H1 (cell line): ENCODE measurements at regions not wholly inside any gene's neighbourhood (a gene's known extent, or its start where the extent isn't known, plus 50 kb on each side); places are given as distances from the start of the nearest gene placed in this dataset.

Source experiments
- CTCF ChIP-seq, 3 experiments: IDR thresholded peaks; 1 replicate in 2 of 3; 2 replicates in 1 of 3; pipeline versions ENCODE4 v1.5.1 to v1.6.1; 2011; ENCODE audit warnings: low read length in 3 of 3, mild to moderate bottlenecking in 3 of 3, inconsistent platforms in 2 of 3, low read depth in 1 of 3, moderate library complexity in 1 of 3; ENCODE audit not compliant: insufficient read depth in 1 of 3; ENCODE audit errors: control extremely low read depth in 1 of 3
- EP300 ChIP-seq, 2 experiments: IDR thresholded peaks; 1 replicate in 1 of 2; 2 replicates in 1 of 2; pipeline ENCODE4 v1.6.1; 2011 to 2012; ENCODE audit warnings: low read depth in 2 of 2, low read length in 2 of 2, mild to moderate bottlenecking in 2 of 2, borderline replicate concordance in 1 of 2, inconsistent platforms in 1 of 2, moderate library complexity in 1 of 2
- HDAC2 ChIP-seq, 2 experiments: fragments of 300-600 bp in 1 of 2; sonication (generic) in 1 of 2; IDR thresholded peaks; 2 replicates each; pipeline ENCODE4 v1.6.1; 2011 to 2012; ENCODE audit warnings: low read depth in 2 of 2, low read length in 2 of 2, mild to moderate bottlenecking in 2 of 2, moderate library complexity in 2 of 2, borderline replicate concordance in 1 of 2, inconsistent platforms in 1 of 2
- HDAC6 ChIP-seq: IDR thresholded peaks from one replicate; pipeline ENCODE4 v1.7.1; 2012; ENCODE audit warnings: low read depth, mild to moderate bottlenecking, inconsistent platforms, low read length, moderate library complexity
- KDM1A ChIP-seq: fragments of 200-600, 300-600 bp; sonication (generic); IDR thresholded peaks from 2 replicates; pipeline ENCODE4 v1.7.1; 2016; ENCODE audit warnings: mild to moderate bottlenecking, low read length, borderline replicate concordance
- MAX ChIP-seq: IDR thresholded peaks from 2 replicates; pipeline ENCODE4 v1.6.1; 2012; ENCODE audit warnings: inconsistent platforms
- NANOG ChIP-seq: IDR thresholded peaks from 2 replicates; pipeline ENCODE4 v1.6.1; 2011; ENCODE audit warnings: low read length, low read depth, mild to moderate bottlenecking, inconsistent platforms; ENCODE audit not compliant: insufficient read depth, poor library complexity, severe bottlenecking
- POLR2A ChIP-seq, 2 experiments: IDR thresholded peaks; 1 replicate in 1 of 2; 2 replicates in 1 of 2; pipeline ENCODE4 v1.6.1; 2011; ENCODE audit warnings: low read depth in 2 of 2, low read length in 2 of 2, mild to moderate bottlenecking in 2 of 2; ENCODE audit errors: control extremely low read depth in 1 of 2
- TAF7 ChIP-seq: optimal IDR thresholded peaks from 2 replicates; pipeline ENCODE3; 2011; ENCODE audit warnings: low read depth, mild to moderate bottlenecking, inconsistent platforms, low read length, moderate library complexity, borderline replicate concordance
- TEAD4 ChIP-seq: IDR thresholded peaks from 2 replicates; pipeline ENCODE4 v1.6.1; 2012; ENCODE audit warnings: low read depth, low read length, inconsistent platforms, mixed read lengths
- TF ChIP-seq, protein P1 (sequence below): IDR thresholded peaks from 2 replicates; pipeline ENCODE4 v1.6.1; 2012; ENCODE audit warnings: inconsistent platforms

DNA sequence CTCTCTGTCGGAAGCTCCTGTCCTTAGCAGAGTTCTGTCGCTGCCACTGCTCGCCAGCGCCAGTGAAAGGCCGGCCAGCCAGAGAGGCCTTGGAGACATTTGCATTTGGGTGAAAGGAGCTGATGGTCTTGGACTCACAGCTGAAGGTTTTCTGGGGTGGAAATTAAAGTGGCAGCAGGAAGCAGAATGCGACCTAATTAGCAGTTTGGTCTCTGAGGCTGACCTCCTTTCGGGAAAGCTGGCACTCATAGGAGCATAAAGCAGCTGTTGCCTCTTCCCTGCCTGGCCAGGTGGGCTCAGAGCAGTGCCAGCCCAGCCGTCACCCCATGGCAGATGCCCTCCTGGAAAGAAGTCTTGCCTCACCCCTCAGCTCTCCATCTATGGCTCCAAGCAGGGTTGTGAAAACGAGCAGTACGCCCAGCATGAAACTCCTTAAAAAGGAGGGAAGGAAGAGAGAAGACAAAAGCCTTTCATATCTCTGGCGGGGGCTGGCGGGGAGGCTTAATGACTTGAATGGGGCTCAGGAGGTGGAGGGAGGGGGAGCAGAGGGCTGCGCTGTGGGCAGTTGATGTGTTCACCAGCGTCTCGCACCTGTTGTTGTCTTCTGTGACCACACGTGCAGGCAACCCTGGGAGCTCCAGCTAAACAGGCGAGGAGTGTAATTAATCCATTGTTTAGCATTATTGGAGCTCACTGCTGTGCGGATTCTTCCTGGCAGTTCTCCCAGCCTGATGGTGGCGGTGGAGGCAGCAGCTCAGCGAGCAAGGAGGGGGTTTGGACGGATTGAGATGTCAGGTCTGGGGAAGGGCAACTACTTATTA lies 264.0 kb downstream of the MID1IP1 start (continued):
- TF ChIP-seq CTCF (IDR thresholded peaks at IDR 0.05; ENCODE audit: control extremely low read depth in 1 of 3, insufficient read depth in 1 of 3, low read depth in 1 of 3, low read length in 3 of 3), result no peak
- TF ChIP-seq KDM1A, result no peak
- peak in 1 of 2 experiments; percentile 8; a peak in 1 of 3 replicates for TF ChIP-seq EP300 (IDR thresholded peaks at IDR 0.05; ENCODE audit: borderline replicate concordance in 1 of 2, low read depth in 2 of 2, low read length in 2 of 2)
- peak; percentile 83 for TF ChIP-seq MAX
- TF ChIP-seq, protein P1, sequence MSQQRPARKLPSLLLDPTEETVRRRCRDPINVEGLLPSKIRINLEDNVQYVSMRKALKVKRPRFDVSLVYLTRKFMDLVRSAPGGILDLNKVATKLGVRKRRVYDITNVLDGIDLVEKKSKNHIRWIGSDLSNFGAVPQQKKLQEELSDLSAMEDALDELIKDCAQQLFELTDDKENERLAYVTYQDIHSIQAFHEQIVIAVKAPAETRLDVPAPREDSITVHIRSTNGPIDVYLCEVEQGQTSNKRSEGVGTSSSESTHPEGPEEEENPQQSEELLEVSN, result peak; percentile 74
- peak; percentile 68 for TF ChIP-seq NANOG
- no peak for TF ChIP-seq TAF7
- 0 out of 4 replicates have a peak, but pooled peaks of 1 of the 2 experiments have one; percentile 41 for TF ChIP-seq HDAC2 (IDR thresholded peaks at IDR 0.05; ENCODE audit: borderline replicate concordance in 1 of 2, low read depth in 2 of 2, low read length in 2 of 2)
- TF ChIP-seq HDAC6, result no peak
- TF ChIP-seq POLR2A (IDR thresholded peaks at IDR 0.05; ENCODE audit: control extremely low read depth in 1 of 2, low read depth in 2 of 2, low read length in 2 of 2), result peak in 1 of 2 experiments; percentile 15; a peak in 1 of 3 replicates
- TF ChIP-seq TEAD4, result no peak
- TF ChIP-seq, all 59 proteins: peak for 10
